ENCODE measurements at regions not wholly inside any gene's neighbourhood (a gene's known extent, or its start where the extent isn't known, plus 50 kb on each side); places are given as distances from the start of the nearest gene placed in this dataset.

DNA sequence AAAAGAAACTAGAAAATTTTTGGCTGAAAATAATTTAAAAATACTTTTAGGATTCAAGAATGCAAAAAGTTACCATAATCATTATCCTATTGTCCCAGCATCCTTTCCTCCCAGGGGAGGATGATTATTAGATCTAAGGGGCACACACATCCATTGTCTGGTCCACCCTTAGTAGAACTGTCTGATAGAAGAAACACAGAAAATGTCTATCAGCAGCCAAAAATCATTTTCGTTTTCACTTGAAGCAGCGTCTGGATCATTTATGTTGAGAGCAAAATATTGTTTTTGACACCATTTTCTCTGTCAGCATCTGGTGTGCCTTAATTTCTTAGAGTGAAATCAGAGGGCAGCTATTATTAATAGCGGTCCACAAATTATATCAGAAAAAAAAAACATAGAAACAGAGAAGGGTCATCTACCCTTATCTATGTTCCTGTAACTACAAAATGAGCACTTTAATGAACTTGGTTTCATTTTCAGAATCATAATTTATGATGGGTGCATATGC is 446.3 kb downstream of the TRAM1L1 start:
- TF ChIP-seq EZH2 (IDR thresholded peaks at IDR 0.05; ENCODE audit: borderline replicate concordance, low read length) (no peak), CTCF (conservative IDR thresholded peaks at IDR 0.05 in 1 of 2, IDR thresholded peaks at IDR 0.05 in 1 of 2; ENCODE audit: extremely low read depth in 1 of 2, insufficient read depth in 1 of 2, low read depth in 1 of 2, low read length in 2 of 2) (no peak)

Data from mammary epithelial cell (primary cell).